Stimulated activated CD4-positive, alpha-beta T cell treated with anti-CD3 and anti-CD28 coated beads, Interleukin-2, amount 100 ng/mL, for 4 hours (primary cell): ENCODE measurements at regions not wholly inside any gene's neighbourhood (a gene's known extent, or its start where the extent isn't known, plus 50 kb on each side); places are given as distances from the start of the nearest gene placed in this dataset.
"Not testable (repeated sequence)": the region's sequence is repeated elsewhere in the genome, so short reads cannot be mapped to it uniquely, and the experiment has no call there.

Experiments
- DNase-seq: peaks from one replicate; pipeline ENCODE4 v3.0.0-alpha.2; 2020; ENCODE audit warnings: low read depth

GRCh38 chr10:14425034-14425433 is 94.3 kb upstream of the FRMD4A start:
- no peak for DNase-seq

- DNase-seq: no peak
These were observed 92.5 kb upstream of the FRMD4A start for GRCh38 chr10:14423111-14423744.

DNA sequence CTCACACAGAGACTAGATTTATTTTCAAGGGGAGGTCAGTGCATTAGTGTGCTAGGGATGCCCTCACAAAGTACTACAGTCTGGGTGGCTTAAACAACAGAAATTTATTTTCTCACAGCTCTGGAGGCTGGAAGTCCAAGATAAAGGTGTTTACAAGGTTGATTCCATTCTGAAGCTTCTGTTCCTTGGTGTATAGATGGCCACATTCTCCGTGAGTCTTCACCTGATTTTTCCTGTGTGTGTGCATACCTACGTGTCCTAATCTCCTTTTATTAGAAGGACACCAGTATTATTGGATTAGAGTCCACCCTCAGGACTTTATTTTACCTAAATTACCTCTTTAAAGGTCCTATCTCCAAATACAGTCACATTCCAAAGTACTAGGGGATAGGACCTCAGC is 91.7 kb upstream of the FRMD4A start:
- DNase-seq: no peak

- DNase-seq: no peak
These were observed 91.2 kb upstream of the FRMD4A start for GRCh38 chr10:14421941-14422340.

- DNase-seq: not testable (repeated sequence)
These were observed 86.6 kb upstream of the FRMD4A start for GRCh38 chr10:14417336-14417735.

GRCh38 chr10:14416308-14416700 is 85.6 kb upstream of the FRMD4A start:
- no peak for DNase-seq

- DNase-seq: no peak
These were observed 85.1 kb upstream of the FRMD4A start for GRCh38 chr10:14415676-14416307.

GRCh38 chr10:14414901-14415300 is 84.2 kb upstream of the FRMD4A start:
- DNase-seq: no peak

GRCh38 chr10:14413523-14413922 is 82.8 kb upstream of the FRMD4A start:
- DNase-seq: no peak

DNA sequence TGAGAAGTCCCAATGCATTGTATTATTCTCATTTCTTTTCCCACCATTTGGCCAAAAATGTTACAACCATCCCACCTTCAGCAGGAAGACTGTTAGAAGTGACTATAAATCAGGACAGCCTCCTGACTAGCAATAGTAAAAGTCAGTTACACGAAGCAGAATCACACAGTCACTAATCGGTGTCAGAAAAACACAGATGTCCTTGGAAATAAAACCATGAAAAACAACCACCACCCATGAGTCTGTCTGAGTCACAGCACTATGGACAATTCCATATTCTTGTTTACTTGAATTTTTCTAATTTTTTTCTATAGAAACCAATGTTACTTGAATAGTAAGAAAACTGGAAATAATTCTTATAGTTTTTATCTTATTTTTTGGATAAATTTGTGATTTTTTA is 81.9 kb upstream of the FRMD4A start:
- no peak for DNase-seq

GRCh38 chr10:14409856-14410458 is 79.2 kb upstream of the FRMD4A start:
- DNase-seq: no peak

DNA sequence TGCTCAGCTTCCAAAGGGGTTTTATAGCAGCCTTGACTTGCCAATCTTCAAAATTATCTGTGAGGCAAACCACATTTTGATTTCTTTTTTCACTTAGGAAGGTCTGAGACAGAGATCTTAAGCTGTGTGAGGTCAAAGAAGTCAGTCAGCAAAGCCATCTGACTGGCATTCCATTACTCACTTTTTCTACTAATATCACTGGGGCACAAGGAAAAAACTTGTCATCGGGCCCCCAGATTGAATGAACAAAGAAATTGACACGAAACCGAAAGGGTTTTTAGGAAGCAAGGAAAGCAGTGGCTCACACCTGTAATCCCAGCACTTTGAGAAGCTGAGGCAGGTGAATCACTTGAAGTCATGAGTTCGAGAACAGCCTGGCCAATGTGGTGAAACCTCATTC is 78.5 kb upstream of the FRMD4A start:
- peak; percentile 41 for DNase-seq

GRCh38 chr10:14408139-14408538 is 77.4 kb upstream of the FRMD4A start:
- DNase-seq: no peak

- DNase-seq: no peak
These were observed 76.8 kb upstream of the FRMD4A start for GRCh38 chr10:14407567-14407966.

DNA sequence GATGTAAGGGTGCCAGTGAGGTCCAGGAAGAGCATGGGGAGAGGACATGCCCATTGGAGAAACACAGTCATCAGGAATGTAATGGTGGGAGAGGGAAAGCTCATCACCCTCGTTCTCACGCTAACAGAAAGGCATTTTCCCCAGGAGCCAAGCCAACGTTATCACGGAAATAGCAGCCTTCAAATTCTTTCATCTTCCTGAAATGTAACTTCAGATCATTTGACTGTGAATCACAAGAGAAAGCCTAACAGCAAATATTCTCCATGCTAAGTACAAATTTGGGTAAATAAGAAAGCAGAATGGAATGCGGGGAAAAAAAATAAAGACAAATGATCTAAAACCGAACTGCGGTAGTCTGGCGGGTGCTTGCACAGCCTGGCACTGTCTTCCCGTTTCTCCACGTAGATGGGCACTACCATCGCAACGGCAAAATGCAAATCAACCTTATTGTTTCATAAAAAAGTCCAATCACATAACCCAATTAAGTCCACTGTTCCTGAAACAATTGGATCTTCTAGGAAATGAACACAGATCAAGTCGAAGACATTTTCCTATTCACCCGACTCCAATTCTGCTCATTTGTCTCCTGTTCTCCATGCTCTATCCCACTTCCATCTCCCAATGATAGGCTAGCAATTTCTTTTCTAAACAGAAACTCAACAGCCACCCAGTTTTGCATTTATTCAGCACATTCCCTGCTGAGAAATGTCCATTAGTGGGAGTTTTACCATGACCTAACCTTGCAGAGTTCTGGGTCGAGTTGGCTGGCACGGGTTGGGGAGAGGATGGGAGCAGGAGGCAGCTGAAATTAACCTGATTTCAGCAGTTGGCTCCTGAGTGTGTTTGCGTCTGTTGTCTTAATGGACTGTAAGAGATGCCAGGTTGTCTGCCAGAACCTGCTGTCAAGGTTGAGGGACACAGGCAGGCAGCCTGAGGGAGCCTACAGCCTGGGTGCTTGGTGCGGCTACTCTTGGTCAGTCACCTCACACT is 74.6 kb upstream of the FRMD4A start:
- DNase-seq: no peak

DNA sequence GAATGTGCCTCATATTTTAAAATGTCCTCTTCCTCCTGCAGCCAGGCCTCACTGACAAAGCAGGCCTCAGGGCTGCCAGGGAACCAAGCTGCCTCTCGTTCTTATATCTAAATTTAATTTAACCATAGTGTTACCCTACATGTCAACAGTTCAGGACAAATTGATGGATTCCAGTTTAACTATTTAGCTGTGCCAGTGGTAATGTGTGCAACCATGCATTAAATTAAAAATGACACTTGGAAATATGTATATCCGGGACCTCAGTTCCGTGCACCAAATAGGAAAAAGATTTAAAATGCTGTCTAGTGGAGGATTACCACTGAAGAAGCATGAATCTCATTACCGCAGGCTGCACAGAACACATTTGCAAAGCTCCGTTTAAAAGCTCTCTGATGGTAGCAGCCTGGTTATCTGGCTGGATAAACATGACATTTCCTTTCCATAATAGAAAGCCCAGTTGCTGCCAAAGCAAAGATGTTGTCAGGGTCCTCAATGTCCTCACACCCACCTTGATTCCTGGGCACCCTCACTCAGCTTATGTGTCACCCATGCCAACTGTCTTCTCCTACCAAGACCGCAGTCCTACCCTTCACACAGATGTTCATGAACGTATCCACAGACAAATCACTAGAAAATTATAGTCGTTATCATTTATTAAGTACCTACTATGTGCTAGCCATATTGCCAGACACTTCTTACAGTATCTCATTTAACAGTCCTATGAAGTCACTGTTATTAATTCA is 73.3 kb upstream of the FRMD4A start:
- DNase-seq: no peak

GRCh38 chr10:14403359-14403758 is 72.6 kb upstream of the FRMD4A start:
- no peak for DNase-seq

DNA sequence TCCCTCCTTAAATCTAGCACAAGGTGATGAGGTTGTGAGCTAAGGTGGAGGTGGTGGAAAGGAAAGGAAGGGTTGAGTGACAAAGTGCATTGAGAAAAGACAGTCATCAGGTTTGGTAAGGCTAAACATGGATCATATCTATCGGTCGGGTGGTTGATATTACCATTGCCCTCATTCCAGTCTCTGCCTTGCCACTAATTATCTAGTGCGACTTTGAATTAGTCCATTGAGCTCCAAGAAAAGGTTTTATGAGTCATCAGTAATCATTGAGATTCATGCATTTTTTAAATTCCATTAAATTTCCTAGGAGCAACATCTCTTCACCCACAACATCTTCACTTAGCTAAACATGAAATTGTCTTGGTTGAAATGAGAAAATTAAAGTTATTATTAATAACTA is 68.9 kb upstream of the FRMD4A start:
- no peak for DNase-seq

DNA sequence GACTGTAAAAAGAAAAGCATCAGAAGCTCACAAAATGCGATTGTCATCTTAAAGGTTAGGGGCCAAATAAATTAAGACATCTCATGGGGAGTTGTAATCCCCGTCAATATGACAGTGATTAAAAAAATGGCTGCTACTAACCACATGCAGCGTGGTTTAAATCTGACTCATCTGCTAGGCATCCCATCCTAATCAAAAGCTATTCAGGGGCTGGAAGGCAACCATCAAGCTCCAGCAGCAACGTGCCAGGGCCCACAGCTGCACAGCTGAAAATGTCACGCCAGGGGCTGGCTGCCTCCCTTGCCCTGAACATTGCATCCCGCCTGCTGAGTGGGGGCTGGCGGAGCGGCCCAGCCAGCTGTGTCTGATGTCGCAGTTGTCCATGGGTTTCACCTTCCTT is 66.3 kb upstream of the FRMD4A start:
- no peak for DNase-seq

DNA sequence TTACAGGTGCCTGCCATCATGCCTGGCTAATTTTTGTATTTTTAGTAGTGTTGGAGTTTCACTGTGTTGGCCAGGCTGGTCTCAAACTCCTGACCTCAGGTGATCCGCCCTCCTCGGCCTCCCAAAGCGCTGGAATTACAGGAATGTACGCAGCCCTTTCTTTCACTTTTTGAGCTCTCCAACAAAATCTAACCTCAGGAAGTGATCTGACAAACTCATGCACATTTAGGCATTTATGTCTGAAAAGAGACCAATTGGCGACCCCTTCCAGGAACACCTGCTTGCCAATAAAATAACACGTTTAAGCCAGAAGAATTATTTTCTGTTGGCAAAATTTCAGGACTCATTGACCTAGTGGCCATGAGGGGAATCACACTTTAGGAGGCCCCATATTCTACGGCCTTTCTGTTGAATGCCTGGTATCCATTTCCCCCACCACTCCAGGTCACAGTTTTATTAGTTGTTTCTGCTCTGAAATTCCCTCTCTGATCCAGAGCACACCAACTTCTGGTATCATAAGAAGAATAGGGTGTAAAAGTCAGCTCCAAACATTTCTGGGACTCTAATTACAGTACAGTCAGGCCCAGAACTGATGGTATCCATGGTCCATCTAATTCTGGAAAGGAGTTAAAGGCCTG is 65.8 kb upstream of the FRMD4A start:
- no peak for DNase-seq

DNA sequence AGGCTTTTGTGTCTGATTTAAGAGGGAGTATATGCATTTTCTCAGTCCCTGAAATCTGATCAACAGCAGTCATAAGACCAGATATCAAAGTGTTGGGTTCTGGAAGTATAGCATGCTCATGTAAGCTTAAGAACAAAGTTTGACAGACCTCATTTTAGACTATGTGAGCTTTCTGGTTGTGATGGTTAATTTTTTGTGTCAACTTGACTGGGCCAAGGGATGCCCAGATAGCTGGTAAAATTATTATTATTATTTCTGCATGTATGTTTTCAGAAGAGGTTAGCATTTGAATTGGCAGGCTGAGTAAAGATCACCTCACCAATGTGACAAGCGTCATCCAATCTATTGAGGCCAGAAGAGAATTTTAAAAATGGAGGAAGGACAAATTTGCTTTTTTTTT is 63.5 kb upstream of the FRMD4A start:
- no peak for DNase-seq
